Thoracic aorta (tissue), 2 donors: ENCODE measurements at regions not wholly inside any gene's neighbourhood (a gene's known extent, or its start where the extent isn't known, plus 50 kb on each side); places are given as distances from the start of the nearest gene placed in this dataset.

Experiments used
- ATAC-seq: fragments of 150-250 bp; one replicate; pipeline ENCODE4 v1.8.0; 2017; ENCODE audit warnings: low read depth; ENCODE audit not compliant: insufficient number of reproducible peaks, low FRiP score
- DNase-seq: peaks from one replicate; pipeline ENCODE4 v3.0.0-alpha.2; 2020; ENCODE audit warnings: low spot score
- H3K27ac ChIP-seq, 2 donors: fragments of 200-600 bp; sonication (generic); 1 replicate in 1 of 2; 2 replicates in 1 of 2; pipeline ENCODE4 v1.5.1; 2016; ENCODE audit warnings: mild to moderate bottlenecking in 2 of 2, moderate library complexity in 2 of 2
- H3K27me3 ChIP-seq: fragments of 200-600 bp; sonication (generic); replicated peaks from 2 replicates; pipeline ENCODE4 v1.6.0; 2016; ENCODE audit warnings: mild to moderate bottlenecking; ENCODE audit not compliant: insufficient read depth
- H3K36me3 ChIP-seq: fragments of 200-600 bp; sonication (generic); one replicate; pipeline ENCODE4 v1.5.1; 2016
- H3K4me1 ChIP-seq, 2 donors: fragments of 200-600 bp; sonication (generic); 1 replicate in 1 of 2; 2 replicates in 1 of 2; pipeline versions ENCODE4 v1.5.1 to v1.6.0; 2016; ENCODE audit warnings: low read depth in 2 of 2, mild to moderate bottlenecking in 1 of 2; ENCODE audit not compliant: control insufficient read depth in 1 of 2
- H3K4me3 ChIP-seq: fragments of 200-600 bp; sonication (generic); 2 replicates; pipeline ENCODE4 v1.5.1; 2016; ENCODE audit warnings: mild to moderate bottlenecking
- H3K9me3 ChIP-seq: fragments of 200-600 bp; sonication (generic); 2 replicates; pipeline ENCODE4 v1.5.1; 2016
- CTCF ChIP-seq: fragments of 200-600 bp; sonication (generic); IDR thresholded peaks from one replicate; pipeline ENCODE4 v1.5.1; 2019; ENCODE audit warnings: antibody characterized with exemption

- no peaks in the 10 kb centered on the region for H3K4me1 ChIP-seq
- H3K9me3 ChIP-seq = no peaks in the 10 kb centered on the region
- no peak for DNase-seq
- ATAC-seq = no peak
- H3K4me3 ChIP-seq = no peak overlapping the region
- no peaks in the 10 kb centered on the region for H3K27me3 ChIP-seq
- no peaks in the 10 kb centered on the region for H3K36me3 ChIP-seq
- no peak overlapping the region for H3K27ac ChIP-seq
- TF ChIP-seq CTCF = no peak
These were observed 61.7 kb downstream of the MRPL36 start for GRCh38 chr5:1737790-1738405.

GRCh38 chr5:1736889-1737711, 62.5 kb downstream of the MRPL36 start:
- DNase-seq (no peak), ATAC-seq (no peak)
- H3K4me3 ChIP-seq = no peak overlapping the region
- H3K4me1 ChIP-seq = no peaks in the 10 kb centered on the region
- no peaks in the 10 kb centered on the region for H3K9me3 ChIP-seq
- no peak for TF ChIP-seq CTCF
- no peak overlapping the region for H3K27ac ChIP-seq
- H3K36me3 ChIP-seq = no peaks in the 10 kb centered on the region
- no peaks in the 10 kb centered on the region for H3K27me3 ChIP-seq

- no peak for ATAC-seq
- H3K4me3 ChIP-seq = no peak overlapping the region
- no peaks in the 10 kb centered on the region for H3K9me3 ChIP-seq
- H3K27me3 ChIP-seq = no peaks in the 10 kb centered on the region
- DNase-seq = no peak
- no peak for TF ChIP-seq CTCF
- H3K36me3 ChIP-seq = no peaks in the 10 kb centered on the region
- no peak overlapping the region for H3K27ac ChIP-seq
- no peaks in the 10 kb centered on the region for H3K4me1 ChIP-seq
These were observed 63.6 kb downstream of the MRPL36 start for GRCh38 chr5:1736065-1736464.

- Histone ChIP-seq H3K4me3 (no peak overlapping the region), H3K27ac (no peak overlapping the region), H3K36me3 (no peaks in the 10 kb centered on the region), H3K4me1 (no peaks in the 10 kb centered on the region), H3K27me3 (no peaks in the 10 kb centered on the region), H3K9me3 (no peaks in the 10 kb centered on the region)
- ATAC-seq (no peak), DNase-seq (no peak)
- TF ChIP-seq CTCF = no peak
These were observed 64.2 kb downstream of the MRPL36 start for GRCh38 chr5:1735320-1735970.

GRCh38 chr5:1734908-1735289, 64.7 kb downstream of the MRPL36 start:
- Histone ChIP-seq H3K36me3 (no peaks in the 10 kb centered on the region), H3K27me3 (no peaks in the 10 kb centered on the region), H3K4me3 (no peak overlapping the region), H3K9me3 (no peaks in the 10 kb centered on the region), H3K4me1 (no peaks in the 10 kb centered on the region), H3K27ac (no peak overlapping the region)
- no peak for TF ChIP-seq CTCF
- DNase-seq (no peak), ATAC-seq (no peak)
